ENCODE measurements at regions not wholly inside any gene's neighbourhood (a gene's known extent, or its start where the extent isn't known, plus 50 kb on each side); places are given as distances from the start of the nearest gene placed in this dataset.

- DNase-seq, result no peak
- H3K4me1 ChIP-seq, result no peaks in the 10 kb centered on the region
- H3K9me3 ChIP-seq, result no peaks in the 10 kb centered on the region
- no peaks in the 10 kb centered on the region for H3K36me3 ChIP-seq
- intact Hi-C loops (cut with DNase I; ENCODE audit: low total_unique reads), result no loop called here
- no peaks in the 10 kb centered on the region for H3K27me3 ChIP-seq (replicated peaks in 1 of 7)
- no peak overlapping the region for H3K27ac ChIP-seq
- TF ChIP-seq CTCF (IDR thresholded peaks at IDR 0.05 in 8 of 11, conservative IDR thresholded peaks at IDR 0.05 in 3 of 11) (no peak), POLR2A (IDR thresholded peaks at IDR 0.05) (no peak), POLR2AphosphoS5 (IDR thresholded peaks at IDR 0.05) (no peak)
- 60 to 76% (median 62%) methylated on average over 3 of the region's 3 CpGs for WGBS, 5 donors
- H3K4me3 ChIP-seq, result no peak overlapping the region
These were observed 264.0 kb upstream of the FAR2 start for GRCh38 chr12:28884904-28885679.

- Histone ChIP-seq H3K36me3 (no peaks in the 10 kb centered on the region), H3K4me3 (no peak overlapping the region), H3K27me3 (replicated peaks in 1 of 7) (no peaks in the 10 kb centered on the region), H3K4me1 (no peaks in the 10 kb centered on the region), H3K27ac (no peak overlapping the region), H3K9me3 (no peaks in the 10 kb centered on the region)
- 79 to 89% (median 88%) methylated on average over 2 of the region's 2 CpGs for WGBS, 5 donors
- intact Hi-C loops (cut with DNase I; ENCODE audit: low total_unique reads), result no loop called here
- DNase-seq, result no peak
- TF ChIP-seq POLR2A (IDR thresholded peaks at IDR 0.05), result no peak
- no peak for TF ChIP-seq CTCF (IDR thresholded peaks at IDR 0.05 in 8 of 11, conservative IDR thresholded peaks at IDR 0.05 in 3 of 11)
- no peak for TF ChIP-seq POLR2AphosphoS5 (IDR thresholded peaks at IDR 0.05)
These were observed 263.1 kb upstream of the FAR2 start for GRCh38 chr12:28885928-28886327.

- Histone ChIP-seq H3K9me3 (no peaks in the 10 kb centered on the region), H3K4me1 (no peaks in the 10 kb centered on the region), H3K36me3 (no peaks in the 10 kb centered on the region), H3K27ac (no peak overlapping the region), H3K4me3 (no peak overlapping the region), H3K27me3 (replicated peaks in 1 of 7) (no peaks in the 10 kb centered on the region)
- no peak for TF ChIP-seq CTCF (IDR thresholded peaks at IDR 0.05 in 8 of 11, conservative IDR thresholded peaks at IDR 0.05 in 3 of 11)
- no peak for TF ChIP-seq POLR2AphosphoS5 (IDR thresholded peaks at IDR 0.05)
- TF ChIP-seq POLR2A (IDR thresholded peaks at IDR 0.05), result no peak
- no peak for DNase-seq
- intact Hi-C loops (cut with DNase I; ENCODE audit: low total_unique reads), result no loop called here
These were observed 261.6 kb upstream of the FAR2 start for GRCh38 chr12:28887461-28887990.

GRCh38 chr12:28890664-28891063 lies 258.4 kb upstream of the FAR2 start:
- Histone ChIP-seq H3K36me3 (no peaks in the 10 kb centered on the region), H3K9me3 (no peaks in the 10 kb centered on the region), H3K27me3 (replicated peaks in 1 of 7) (no peaks in the 10 kb centered on the region), H3K4me3 (no peak overlapping the region), H3K27ac (no peak overlapping the region), H3K4me1 (no peaks in the 10 kb centered on the region)
- no peak for TF ChIP-seq POLR2AphosphoS5 (IDR thresholded peaks at IDR 0.05)
- no peak for TF ChIP-seq POLR2A (IDR thresholded peaks at IDR 0.05)
- TF ChIP-seq CTCF (IDR thresholded peaks at IDR 0.05 in 8 of 11, conservative IDR thresholded peaks at IDR 0.05 in 3 of 11), result no peak
- 79 to 97% (median 92%) methylated on average over 4 of the region's 4 CpGs for WGBS, 5 donors
- DNase-seq, result no peak
- intact Hi-C loops (cut with DNase I; ENCODE audit: low total_unique reads), result no loop called here

Data from spleen (tissue), 11 donors.